MM.1S (cell line): ENCODE measurements at regions not wholly inside any gene's neighbourhood (a gene's known extent, or its start where the extent isn't known, plus 50 kb on each side); places are given as distances from the start of the nearest gene placed in this dataset.

Experiments
- CTCF ChIP-seq: fragments of 300-600 bp; sonication (generic); IDR thresholded peaks from 2 replicates; pipeline ENCODE4 v1.5.1; 2016; ENCODE audit warnings: antibody characterized with exemption, low read length, mixed read lengths
- EZH2 ChIP-seq: fragments of 300-600 bp; sonication (generic); optimal IDR thresholded peaks from 2 replicates; pipeline ENCODE3; 2017; ENCODE audit warnings: low read depth, mild to moderate bottlenecking, antibody characterized with exemption, low read length, mixed read lengths
- EZH2phosphoT487 ChIP-seq: fragments of 300-600 bp; sonication (generic); IDR thresholded peaks from 2 replicates; pipeline ENCODE4 v1.6.1; 2018; ENCODE audit warnings: antibody characterized with exemption, low read length

DNA sequence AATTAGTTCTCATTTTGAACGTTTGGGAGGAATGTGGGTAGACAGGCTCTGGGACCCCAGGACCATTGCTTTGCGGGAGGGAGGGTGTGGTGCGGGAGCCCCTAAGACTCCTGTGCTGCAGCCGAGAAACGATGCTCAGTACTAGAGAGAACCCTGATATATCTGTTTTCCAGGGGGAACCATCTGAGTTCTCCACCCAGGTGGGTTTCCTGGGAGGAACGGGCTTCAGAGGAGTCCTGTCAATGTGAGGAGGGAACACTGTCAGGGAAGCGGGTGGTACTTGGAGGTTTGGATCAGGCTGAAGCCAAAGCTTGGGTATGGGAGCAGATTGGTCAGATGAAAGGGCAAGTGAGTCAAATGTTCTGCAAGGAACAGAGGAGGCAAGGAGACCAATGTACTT is 358.0 kb downstream of the FGF9 start:
- no peak for TF ChIP-seq EZH2
- no peak for TF ChIP-seq CTCF
- TF ChIP-seq EZH2phosphoT487: no peak
